ENCODE measurements at regions not wholly inside any gene's neighbourhood (a gene's known extent, or its start where the extent isn't known, plus 50 kb on each side); places are given as distances from the start of the nearest gene placed in this dataset.

DNA sequence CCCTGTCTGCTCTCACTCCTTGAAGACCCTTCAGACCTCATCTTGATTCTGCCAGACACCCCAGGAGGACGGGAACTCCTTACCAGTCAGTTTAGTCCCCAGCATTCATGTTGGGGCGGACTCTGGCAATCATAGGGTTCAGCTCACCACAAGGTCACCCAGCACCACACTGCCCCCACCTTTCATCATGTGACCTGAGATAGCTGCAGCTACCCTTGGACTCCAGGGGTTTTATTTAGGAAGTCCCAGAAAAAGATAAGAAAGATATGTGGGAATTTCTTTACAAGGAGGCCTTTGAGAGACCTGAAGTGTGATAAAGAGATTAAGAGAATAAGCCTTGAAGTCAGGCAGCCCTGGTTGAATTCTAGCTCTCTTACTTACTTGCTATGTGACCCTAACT, 59.8 kb upstream of the NLK start (continued):
- TF ChIP-seq, protein P1, sequence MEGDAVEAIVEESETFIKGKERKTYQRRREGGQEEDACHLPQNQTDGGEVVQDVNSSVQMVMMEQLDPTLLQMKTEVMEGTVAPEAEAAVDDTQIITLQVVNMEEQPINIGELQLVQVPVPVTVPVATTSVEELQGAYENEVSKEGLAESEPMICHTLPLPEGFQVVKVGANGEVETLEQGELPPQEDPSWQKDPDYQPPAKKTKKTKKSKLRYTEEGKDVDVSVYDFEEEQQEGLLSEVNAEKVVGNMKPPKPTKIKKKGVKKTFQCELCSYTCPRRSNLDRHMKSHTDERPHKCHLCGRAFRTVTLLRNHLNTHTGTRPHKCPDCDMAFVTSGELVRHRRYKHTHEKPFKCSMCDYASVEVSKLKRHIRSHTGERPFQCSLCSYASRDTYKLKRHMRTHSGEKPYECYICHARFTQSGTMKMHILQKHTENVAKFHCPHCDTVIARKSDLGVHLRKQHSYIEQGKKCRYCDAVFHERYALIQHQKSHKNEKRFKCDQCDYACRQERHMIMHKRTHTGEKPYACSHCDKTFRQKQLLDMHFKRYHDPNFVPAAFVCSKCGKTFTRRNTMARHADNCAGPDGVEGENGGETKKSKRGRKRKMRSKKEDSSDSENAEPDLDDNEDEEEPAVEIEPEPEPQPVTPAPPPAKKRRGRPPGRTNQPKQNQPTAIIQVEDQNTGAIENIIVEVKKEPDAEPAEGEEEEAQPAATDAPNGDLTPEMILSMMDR (IDR thresholded peaks at IDR 0.05 in 2 of 3, conservative IDR thresholded peaks at IDR 0.05 in 1 of 3; ENCODE audit: borderline replicate concordance in 1 of 3, insufficient read depth in 1 of 3, low read depth in 2 of 3, low read length in 2 of 3): no peak

DNA sequence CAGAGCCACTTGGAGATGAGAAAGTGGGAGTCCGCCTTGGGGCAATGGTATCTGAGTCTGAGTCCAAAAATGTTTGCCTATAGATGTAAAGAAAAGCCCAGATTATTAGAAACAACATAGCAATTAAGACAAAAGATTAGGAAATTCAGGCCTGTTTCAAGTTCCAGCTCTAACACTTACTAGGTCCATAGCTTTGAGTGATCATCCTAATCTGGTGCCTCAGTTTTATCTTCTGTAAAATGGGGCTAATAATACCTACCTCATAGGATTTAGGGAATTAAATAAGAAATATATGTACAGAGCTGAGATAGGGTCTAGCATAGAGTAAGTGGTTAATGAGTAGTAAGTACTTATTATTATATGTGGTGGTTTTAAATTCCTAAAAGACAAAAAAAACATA, 58.6 kb upstream of the NLK start:
- CTCF ChIA-PET: no interaction called here
- no peak for DNase-seq (ENCODE audit: low read depth, low spot score)
- Histone ChIP-seq H3K79me2 (ENCODE audit: insufficient read depth, low read length) (no peaks in the 10 kb centered on the region), H3K4me2 (ENCODE audit: low read length) (no peak overlapping the region), H4K20me1 (ENCODE audit: insufficient read depth) (no peaks in the 10 kb centered on the region), H3K36me3 (ENCODE audit: control insufficient read depth in 1 of 2, insufficient read depth in 2 of 2, low read length in 2 of 2) (no peaks in the 10 kb centered on the region), H3K27me3 (ENCODE audit: insufficient read depth, low read length) (no peaks in the 10 kb centered on the region), H3K9ac (ENCODE audit: low read length) (no peak overlapping the region), H3K27ac (ENCODE audit: low read depth, low read length) (no peak overlapping the region), H3K4me3 (replicated peaks in 1 of 2; ENCODE audit: low read depth in 1 of 2, low read length in 2 of 2) (no peak overlapping the region), H3K4me1 (ENCODE audit: control insufficient read depth in 1 of 2, insufficient read depth in 2 of 2, low read length in 2 of 2) (peaks cover 0 to 3% of the 10 kb centered on the region in 2 experiments; a peak in 1 of 4 replicates), H3K9me2 (ENCODE audit: insufficient read depth) (no peaks in the 10 kb centered on the region), H3K9me3 (ENCODE audit: control insufficient read depth in 1 of 2, insufficient read depth in 1 of 2, low read depth in 1 of 2, low read length in 2 of 2) (no peaks in the 10 kb centered on the region), H2AFZ (ENCODE audit: low read depth, low read length, poor library complexity, severe bottlenecking) (no peak overlapping the region)
- intact Hi-C loops (cut with micrococcal nuclease): no loop called here
- RAD21 ChIA-PET (ENCODE audit: low non-redundant PET in 1 of 2, low total read pairs in 2 of 2, uncharacterized antibody in 2 of 2, unreplicated experiment in 2 of 2): no interaction called here
- TF ChIP-seq POLR2A (IDR thresholded peaks at IDR 0.05; ENCODE audit: borderline replicate concordance, extremely low read depth, insufficient read depth, insufficient read length) (no peak), EZH2 (IDR thresholded peaks at IDR 0.05) (no peak), SRF (IDR thresholded peaks at IDR 0.05; ENCODE audit: low read depth) (no peak), ZFX (IDR thresholded peaks at IDR 0.05) (no peak), POLR2AphosphoS5 (IDR thresholded peaks at IDR 0.05; ENCODE audit: low read depth, low read length) (no peak), ZNF274 (IDR thresholded peaks at IDR 0.05; ENCODE audit: low read depth, low read length) (no peak), EGR1 (IDR thresholded peaks at IDR 0.05; ENCODE audit: low read depth) (no peak), EZH2phosphoT487 (IDR thresholded peaks at IDR 0.05; ENCODE audit: borderline replicate concordance) (no peak), SIN3A (IDR thresholded peaks at IDR 0.05; ENCODE audit: low read depth) (no peak), CEBPB (IDR thresholded peaks at IDR 0.05; ENCODE audit: low read depth) (no peak)
- TF ChIP-seq, protein P2, sequence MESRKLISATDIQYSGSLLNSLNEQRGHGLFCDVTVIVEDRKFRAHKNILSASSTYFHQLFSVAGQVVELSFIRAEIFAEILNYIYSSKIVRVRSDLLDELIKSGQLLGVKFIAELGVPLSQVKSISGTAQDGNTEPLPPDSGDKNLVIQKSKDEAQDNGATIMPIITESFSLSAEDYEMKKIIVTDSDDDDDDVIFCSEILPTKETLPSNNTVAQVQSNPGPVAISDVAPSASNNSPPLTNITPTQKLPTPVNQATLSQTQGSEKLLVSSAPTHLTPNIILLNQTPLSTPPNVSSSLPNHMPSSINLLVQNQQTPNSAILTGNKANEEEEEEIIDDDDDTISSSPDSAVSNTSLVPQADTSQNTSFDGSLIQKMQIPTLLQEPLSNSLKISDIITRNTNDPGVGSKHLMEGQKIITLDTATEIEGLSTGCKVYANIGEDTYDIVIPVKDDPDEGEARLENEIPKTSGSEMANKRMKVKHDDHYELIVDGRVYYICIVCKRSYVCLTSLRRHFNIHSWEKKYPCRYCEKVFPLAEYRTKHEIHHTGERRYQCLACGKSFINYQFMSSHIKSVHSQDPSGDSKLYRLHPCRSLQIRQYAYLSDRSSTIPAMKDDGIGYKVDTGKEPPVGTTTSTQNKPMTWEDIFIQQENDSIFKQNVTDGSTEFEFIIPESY (IDR thresholded peaks at IDR 0.05; ENCODE audit: extremely low read depth, insufficient replicate concordance, low read length): no peak
- TF ChIP-seq, protein P3, sequence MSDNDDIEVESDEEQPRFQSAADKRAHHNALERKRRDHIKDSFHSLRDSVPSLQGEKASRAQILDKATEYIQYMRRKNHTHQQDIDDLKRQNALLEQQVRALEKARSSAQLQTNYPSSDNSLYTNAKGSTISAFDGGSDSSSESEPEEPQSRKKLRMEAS (IDR thresholded peaks at IDR 0.05): no peak
- TF ChIP-seq, protein P1 (IDR thresholded peaks at IDR 0.05 in 2 of 3, conservative IDR thresholded peaks at IDR 0.05 in 1 of 3; ENCODE audit: borderline replicate concordance in 1 of 3, insufficient read depth in 1 of 3, low read depth in 2 of 3, low read length in 2 of 3): no peak
- POLR2A ChIA-PET: no interaction called here
- no peak for ATAC-seq
- BruUV-seq (replicated peaks): no TSS peak
